Endothelial cell of umbilical vein (primary cell): ENCODE measurements at regions not wholly inside any gene's neighbourhood (a gene's known extent, or its start where the extent isn't known, plus 50 kb on each side); places are given as distances from the start of the nearest gene placed in this dataset.

ENCODE experiments used
- BruUV-seq: library from RNA; stranded (reverse); fragments of 400-500 nt; replicated peaks from 2 replicates; lab custom pipeline; 2021; lab: Mats Ljungman, UMichigan
- CTCF ChIA-PET: fragments of 300-600, 350-600 bp; sonication (Branson Sonifier 250); formaldehyde crosslinking; loops from one replicate; lab custom pipeline; 2021; ENCODE audit warnings: antibody characterized with exemption, inconsistent platforms; lab: Charles Lee
- POLR2A ChIA-PET: fragments of 300-600, 350-600 bp; sonication (Branson Sonifier 250); formaldehyde crosslinking; loops from one replicate; lab custom pipeline; 2021; ENCODE audit warnings: antibody characterized with exemption, inconsistent platforms; lab: Charles Lee
- DNase-seq: peaks from one replicate; pipeline ENCODE4 v3.0.0-alpha.2; 2011; ENCODE audit warnings: low read depth, low spot score
- FAIRE-seq: peaks from 2 replicates; lab custom pipeline; 2011; peaks lifted over from hg19 to GRCh38; lab: Jason Lieb, UNC
- H2AFZ ChIP-seq: 2 replicates; pipeline ENCODE4 v1.6.0; 2012; ENCODE audit warnings: low read depth, low read length, control low read depth, inconsistent platforms
- H3K27ac ChIP-seq: 2 replicates; pipeline ENCODE4 v1.5.1; 2011; ENCODE audit warnings: low read depth, mild to moderate bottlenecking, control low read depth, low read length, moderate library complexity; ENCODE audit not compliant: insufficient read depth
- H3K27me3 ChIP-seq, 2 experiments: 2 replicates each; pipeline versions ENCODE4 v1.6.0 to v1.6.1; 2011; ENCODE audit warnings: low read length in 2 of 2, mixed read lengths in 1 of 2; ENCODE audit not compliant: control insufficient read depth in 2 of 2, insufficient read depth in 2 of 2
- H3K36me3 ChIP-seq, 2 experiments: 2 replicates in 1 of 2; 3 replicates in 1 of 2; pipeline ENCODE4 v1.5.1; 2011; ENCODE audit warnings: low read length in 2 of 2, mild to moderate bottlenecking in 1 of 2, moderate library complexity in 1 of 2; ENCODE audit not compliant: control insufficient read depth in 2 of 2, insufficient read depth in 2 of 2; ENCODE audit errors: extremely low read depth in 1 of 2
- H3K4me1 ChIP-seq: 3 replicates; pipeline ENCODE4 v1.5.1; 2011; ENCODE audit warnings: mild to moderate bottlenecking, low read length; ENCODE audit not compliant: control insufficient read depth, insufficient read depth; ENCODE audit errors: extremely low read depth
- H3K4me2 ChIP-seq: 2 replicates; pipeline ENCODE4 v1.6.1; 2011; ENCODE audit warnings: low read length, control low read depth, mixed read lengths; ENCODE audit not compliant: insufficient read depth
- H3K4me3 ChIP-seq, 3 experiments: fragments of 200-600 bp in 1 of 3; sonication (generic), shearing (Covaris generic) in 1 of 3; replicated peaks in 1 of 3; 2 replicates each; pipeline ENCODE4 v1.5.1; 2011 to 2016; ENCODE audit warnings: control low read depth in 3 of 3, low read length in 3 of 3, mild to moderate bottlenecking in 2 of 3, inconsistent platforms in 1 of 3, low read depth in 1 of 3, moderate library complexity in 1 of 3; ENCODE audit not compliant: insufficient read depth in 1 of 3
- H3K79me2 ChIP-seq: 2 replicates; pipeline ENCODE4 v1.6.0; 2012; ENCODE audit warnings: low read length, inconsistent platforms; ENCODE audit not compliant: control insufficient read depth, insufficient read depth
- H3K9ac ChIP-seq: replicated peaks from 2 replicates; pipeline ENCODE3; 2011; ENCODE audit warnings: low read length, control low read depth; ENCODE audit not compliant: insufficient read depth; ENCODE audit errors: extremely low read depth
- H3K9me1 ChIP-seq: replicated peaks from 3 replicates; pipeline ENCODE4 v1.6.0; 2011; ENCODE audit warnings: mild to moderate bottlenecking, low read length; ENCODE audit not compliant: control insufficient read depth, insufficient read depth; ENCODE audit errors: extremely low read depth
- H3K9me3 ChIP-seq: replicated peaks from 2 replicates; pipeline ENCODE4 v1.5.1; 2012; ENCODE audit warnings: low read length, inconsistent platforms; ENCODE audit not compliant: control insufficient read depth, insufficient read depth
- H4K20me1 ChIP-seq: replicated peaks from 2 replicates; pipeline ENCODE3; 2011; ENCODE audit warnings: mild to moderate bottlenecking, low read length; ENCODE audit not compliant: control insufficient read depth, insufficient read depth; ENCODE audit errors: extremely low read depth
- CTCF ChIP-seq, 2 donors: IDR thresholded peaks; 1 replicate in 1 of 2; 2 replicates in 1 of 2; pipeline ENCODE4 v1.5.1; 2011; ENCODE audit warnings: low read length in 2 of 2, mild to moderate bottlenecking in 2 of 2, moderate library complexity in 2 of 2, control low read depth in 1 of 2, inconsistent platforms in 1 of 2, low read depth in 1 of 2; ENCODE audit not compliant: insufficient read depth in 1 of 2; ENCODE audit errors: extremely low read depth in 1 of 2
- EZH2 ChIP-seq: IDR thresholded peaks from 2 replicates; pipeline ENCODE4 v1.6.1; 2012; ENCODE audit warnings: borderline replicate concordance, low read depth, mild to moderate bottlenecking, moderate library complexity, low read length, inconsistent platforms; ENCODE audit not compliant: severe bottlenecking
- FOS ChIP-seq: IDR thresholded peaks from 2 replicates; pipeline ENCODE4 v1.6.1; 2011; ENCODE audit warnings: mild to moderate bottlenecking, low read length, moderate library complexity, borderline replicate concordance; ENCODE audit not compliant: insufficient read depth
- GATA2 ChIP-seq: IDR thresholded peaks from 2 replicates; pipeline ENCODE4 v1.7.0; 2011; ENCODE audit warnings: low read depth, mild to moderate bottlenecking, moderate library complexity, mixed read lengths, low read length; ENCODE audit not compliant: insufficient read length, insufficient read depth
- JUN ChIP-seq: IDR thresholded peaks from 2 replicates; pipeline ENCODE4 v1.6.1; 2011; ENCODE audit warnings: borderline replicate concordance, low read depth; ENCODE audit not compliant: insufficient read length, insufficient read depth
- MAX ChIP-seq: IDR thresholded peaks from 2 replicates; pipeline ENCODE4 v1.6.1; 2011; ENCODE audit not compliant: insufficient read depth, insufficient read length
- MYC ChIP-seq: IDR thresholded peaks from one replicate; pipeline ENCODE4 v1.6.1; 2011; ENCODE audit warnings: mild to moderate bottlenecking, low read depth, low read length
- POLR2A ChIP-seq: IDR thresholded peaks from 2 replicates; pipeline ENCODE4 v1.6.1; 2012; ENCODE audit warnings: low read depth, mild to moderate bottlenecking, control low read depth, low read length
- POLR2AphosphoS5 ChIP-seq: IDR thresholded peaks from 2 replicates; pipeline ENCODE4 v1.6.1; 2012; ENCODE audit warnings: low read depth, mild to moderate bottlenecking, control low read depth, low read length, moderate library complexity; ENCODE audit not compliant: insufficient read depth
- dilution Hi-C: fragments of 300-500 bp; cut with MboI; formaldehyde crosslinking; loops from one replicate; pipeline ENCODE4 v1.15.0; 2019; ENCODE audit warnings: low sequenced_read_pairs; ENCODE audit not compliant: extremely low pct_ligation_motif_present
- intact Hi-C: fragments of 100-400 bp; cut with micrococcal nuclease; formaldehyde crosslinking; loops from one replicate; pipeline ENCODE4 v1.10.0; 2022

GRCh38 chr3:168863561-168863960, 767.8 kb upstream of the GOLIM4 start:
- intact Hi-C loops (no loop called here), dilution Hi-C loops (no loop called here)
- BruUV-seq = no TSS peak
- Histone ChIP-seq H4K20me1 (no peaks in the 10 kb centered on the region), H3K27me3 (peaks cover 0 to 10% of the 10 kb centered on the region in 2 experiments), H3K9me3 (no peaks in the 10 kb centered on the region), H2AFZ (no peak overlapping the region), H3K79me2 (no peaks in the 10 kb centered on the region), H3K4me3 (no peak overlapping the region), H3K4me1 (no peaks in the 10 kb centered on the region), H3K36me3 (no peaks in the 10 kb centered on the region), H3K27ac (no peak overlapping the region), H3K9me1 (no peaks in the 10 kb centered on the region), H3K4me2 (no peak overlapping the region), H3K9ac (no peak overlapping the region)
- TF ChIP-seq POLR2AphosphoS5 = no peak
- no peak for TF ChIP-seq POLR2A
- TF ChIP-seq MAX = no peak
- TF ChIP-seq GATA2 = no peak
- no peak for TF ChIP-seq JUN
- TF ChIP-seq CTCF (IDR thresholded peaks at IDR 0.05; ENCODE audit: extremely low read depth in 1 of 2, insufficient read depth in 1 of 2, low read depth in 1 of 2, low read length in 2 of 2) = no peak
- TF ChIP-seq EZH2 = no peak
- TF ChIP-seq MYC = no peak
- TF ChIP-seq FOS = no peak
- no peak for DNase-seq
- POLR2A ChIA-PET = no interaction called here
- no peak for FAIRE-seq
- CTCF ChIA-PET = interaction anchor here (1.3 to 6.3 kb wide), 5 partner anchors 13 to 882 kb away, joined by 4 to 76 read pairs (median 6); no protein-coding TSS in a partner anchor
